SK-MEL-5 (cell line): ENCODE measurements at regions not wholly inside any gene's neighbourhood (a gene's known extent, or its start where the extent isn't known, plus 50 kb on each side); places are given as distances from the start of the nearest gene placed in this dataset.

ENCODE experiments used
- DNase-seq: peaks from one replicate; pipeline ENCODE4 v3.0.0-alpha.2; 2016; ENCODE audit warnings: low read depth, low spot score
- in situ Hi-C: cut with HindIII; loops from 2 replicates; pipeline ENCODE4 v1.10.0; 2016; ENCODE audit warnings: low sequenced_read_pairs, high pct_unique_total_duplicates, low pct_unique_long_range_greater_than_20kb

- in situ Hi-C loops = no loop called here
- DNase-seq = no peak
Observed at GRCh38 chr2:18912225-18912888, 323.0 kb upstream of the NT5C1B start.

GRCh38 chr2:18911416-18911815 lies 322.0 kb upstream of the NT5C1B start:
- in situ Hi-C loops = no loop called here
- no peak for DNase-seq

DNA sequence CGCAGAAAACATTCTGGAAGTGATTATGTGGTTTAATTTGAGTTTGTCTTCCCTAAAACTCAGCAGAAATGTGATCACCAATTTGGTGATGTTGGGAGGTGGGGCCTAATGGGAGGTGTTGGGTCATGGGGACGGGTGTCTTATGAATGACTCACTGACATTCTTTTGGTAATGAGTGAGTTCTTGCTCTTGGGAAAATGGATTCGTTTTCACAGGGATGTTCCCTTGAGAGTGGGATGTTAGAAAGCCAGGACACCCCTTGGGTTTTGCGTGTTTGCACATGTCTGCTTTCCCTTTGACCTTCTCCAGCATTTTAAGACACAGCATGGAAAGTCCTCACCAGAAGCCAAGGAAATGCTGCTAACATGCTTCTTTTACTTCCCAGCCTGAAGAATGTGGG lies 321.5 kb upstream of the NT5C1B start:
- in situ Hi-C loops = no loop called here
- no peak for DNase-seq

GRCh38 chr2:18907937-18908336 lies 318.6 kb upstream of the NT5C1B start:
- in situ Hi-C loops = no loop called here
- DNase-seq = no peak

GRCh38 chr2:18907508-18907907 lies 318.1 kb upstream of the NT5C1B start:
- DNase-seq = no peak
- in situ Hi-C loops = no loop called here

DNA sequence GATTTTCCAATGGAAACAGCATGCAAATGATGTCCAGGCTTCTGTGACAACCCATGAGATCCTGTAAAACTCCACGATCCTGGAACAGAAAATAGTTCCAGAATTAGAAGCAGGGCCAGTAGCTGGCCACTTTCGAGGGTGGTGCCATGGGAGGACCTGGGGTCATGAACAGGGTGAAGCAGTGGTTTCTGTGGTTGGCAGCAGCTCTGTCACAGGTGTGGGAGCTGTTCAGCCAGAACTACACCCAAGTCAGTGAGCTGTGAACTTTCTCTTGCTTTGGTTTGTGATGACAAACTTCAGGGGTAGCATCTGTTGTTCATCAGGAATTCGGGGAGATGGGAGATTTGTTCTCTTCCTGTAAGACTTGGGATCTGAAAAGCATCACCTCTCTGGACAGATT lies 314.4 kb upstream of the NT5C1B start:
- no peak for DNase-seq
- in situ Hi-C loops = no loop called here

- in situ Hi-C loops = no loop called here
Observed at GRCh38 chr2:18901242-18901641, 311.9 kb upstream of the NT5C1B start.

DNA sequence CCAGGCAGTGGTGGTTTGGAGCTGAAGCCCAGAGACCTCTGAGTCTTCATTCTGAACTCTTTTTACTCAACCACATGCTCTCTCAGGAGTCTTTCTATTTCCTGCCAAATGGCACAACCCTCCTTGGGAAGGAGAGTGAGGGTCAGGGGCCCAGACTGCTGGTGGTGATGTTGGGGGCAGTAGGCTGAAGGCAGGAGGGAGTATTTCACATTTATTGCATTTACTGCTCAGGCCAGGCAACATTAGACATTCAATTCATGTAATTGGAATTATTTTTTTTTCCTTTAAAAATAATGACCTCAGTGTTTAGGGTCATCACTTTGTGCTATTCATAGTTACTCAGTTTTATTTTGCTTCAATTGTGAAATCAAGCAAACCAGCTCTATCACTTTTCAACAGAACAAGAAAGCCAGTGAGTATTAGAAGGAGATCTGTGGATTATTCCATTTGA lies 311.3 kb upstream of the NT5C1B start:
- DNase-seq = no peak
- in situ Hi-C loops = no loop called here

More at GRCh38 chr2:18901242-18901641, 311.9 kb upstream of the NT5C1B start:
- no peak for DNase-seq

DNA sequence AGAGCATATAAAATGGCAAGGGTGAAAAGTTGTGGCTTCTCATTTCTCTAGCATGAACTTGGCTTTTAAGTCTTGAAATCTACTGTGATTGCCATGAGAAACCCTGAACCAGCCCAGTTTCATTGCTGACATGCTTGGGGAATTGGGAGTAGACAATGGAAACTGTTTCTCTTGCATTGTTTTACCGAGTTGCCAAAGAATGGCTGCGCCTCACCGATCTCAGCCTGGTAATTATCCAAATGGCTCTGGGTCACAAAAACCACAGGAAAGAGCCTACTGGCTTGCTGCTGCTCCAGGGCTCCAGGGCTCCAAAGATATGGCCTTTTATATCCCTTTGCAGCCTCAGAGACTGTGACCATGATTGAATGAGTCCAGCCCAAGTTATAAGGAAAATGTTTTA lies 310.4 kb upstream of the NT5C1B start:
- in situ Hi-C loops = no loop called here
- DNase-seq = no peak

DNA sequence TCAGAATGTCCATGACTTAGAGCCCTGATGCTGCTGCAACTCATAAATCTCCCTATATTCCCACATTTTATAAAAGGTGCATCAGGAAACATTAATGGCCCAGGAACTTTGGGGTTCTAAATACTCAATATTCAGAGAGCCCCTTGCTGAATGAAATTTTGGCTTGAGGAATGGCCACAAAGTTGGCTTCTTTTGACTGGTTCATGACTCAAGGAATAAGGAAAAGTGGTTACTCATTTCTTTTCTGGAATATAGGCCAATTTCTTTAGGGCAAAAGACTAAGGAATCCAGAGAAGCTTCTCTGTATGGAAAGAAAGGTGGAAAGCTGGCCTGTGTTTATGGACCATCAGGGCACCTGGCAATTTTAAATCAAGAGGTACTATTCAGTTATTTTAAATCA lies 308.9 kb upstream of the NT5C1B start:
- no peak for DNase-seq
- in situ Hi-C loops = no loop called here

DNA sequence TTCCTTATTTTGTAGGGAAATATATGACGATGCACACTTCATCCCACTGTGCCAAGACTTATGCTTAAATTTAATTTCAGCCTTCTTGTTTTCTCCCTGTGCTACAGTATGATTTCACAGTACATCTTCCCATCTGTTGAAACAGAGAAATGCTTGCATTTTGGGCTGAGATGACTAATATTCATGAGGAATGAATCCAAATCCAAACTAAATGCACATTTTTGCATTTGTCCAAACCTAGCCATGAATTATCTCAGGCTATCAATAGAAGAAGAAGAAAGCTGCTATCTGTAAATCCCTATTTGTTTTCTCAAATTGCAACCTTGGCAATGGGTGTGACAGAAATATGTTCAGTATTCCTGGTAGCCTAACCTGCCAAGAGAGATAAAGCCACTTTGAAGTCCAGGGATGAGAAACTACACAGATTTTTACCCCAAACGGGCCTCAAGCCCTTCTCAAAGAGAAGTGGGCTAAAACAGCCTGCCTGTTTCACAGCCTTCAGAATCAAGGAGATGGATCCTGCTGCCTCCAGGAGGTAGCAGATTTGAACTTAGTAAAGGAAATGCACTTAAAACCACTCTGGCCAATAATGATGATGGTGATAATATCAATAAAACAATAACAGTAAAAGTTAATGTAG lies 306.9 kb upstream of the NT5C1B start:
- no peak for DNase-seq
- in situ Hi-C loops = no loop called here

DNA sequence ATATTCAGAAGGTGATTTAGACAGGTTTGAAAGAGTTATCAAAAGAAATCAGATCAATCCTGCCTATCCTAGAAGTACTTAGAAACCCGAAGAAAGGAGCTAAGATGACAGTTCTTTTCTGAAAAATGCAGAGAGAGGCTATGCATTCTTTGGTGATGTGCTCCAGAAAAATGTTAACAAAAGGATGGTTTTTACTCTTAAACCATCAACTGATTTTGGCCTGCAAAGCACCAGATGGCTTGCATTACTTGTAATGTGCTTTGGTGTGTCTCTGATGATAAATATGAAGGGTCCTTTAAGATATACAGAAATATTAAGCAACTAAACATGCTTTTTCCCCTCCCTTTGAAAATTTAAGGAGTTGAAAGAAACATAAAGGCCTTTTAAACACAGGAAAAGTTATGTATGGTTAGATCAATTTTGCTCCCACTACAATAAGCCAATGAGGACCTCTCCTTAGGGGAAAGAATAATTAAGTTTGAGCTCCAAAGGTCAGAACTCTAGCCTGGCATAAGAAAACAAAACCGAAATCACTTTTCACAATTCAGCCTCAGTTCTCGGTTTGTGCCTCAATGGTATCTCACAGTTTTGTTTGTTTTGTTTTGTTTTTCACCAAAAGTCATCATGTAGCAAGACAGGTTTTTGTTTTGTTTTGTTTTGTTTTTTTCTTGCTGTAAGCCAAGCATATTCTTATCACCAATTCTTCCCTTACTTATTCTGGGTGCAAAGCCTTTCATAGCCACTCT lies 302.4 kb upstream of the NT5C1B start:
- in situ Hi-C loops = no loop called here
- DNase-seq = no peak

GRCh38 chr2:18889565-18890332 lies 300.4 kb upstream of the NT5C1B start:
- no peak for DNase-seq
- in situ Hi-C loops = no loop called here

- DNase-seq = no peak
- in situ Hi-C loops = no loop called here
Observed at GRCh38 chr2:18885457-18885856, 296.1 kb upstream of the NT5C1B start.

- in situ Hi-C loops = no loop called here
- peak; percentile 60 for DNase-seq
Observed at GRCh38 chr2:18883616-18884456, 294.5 kb upstream of the NT5C1B start.

DNA sequence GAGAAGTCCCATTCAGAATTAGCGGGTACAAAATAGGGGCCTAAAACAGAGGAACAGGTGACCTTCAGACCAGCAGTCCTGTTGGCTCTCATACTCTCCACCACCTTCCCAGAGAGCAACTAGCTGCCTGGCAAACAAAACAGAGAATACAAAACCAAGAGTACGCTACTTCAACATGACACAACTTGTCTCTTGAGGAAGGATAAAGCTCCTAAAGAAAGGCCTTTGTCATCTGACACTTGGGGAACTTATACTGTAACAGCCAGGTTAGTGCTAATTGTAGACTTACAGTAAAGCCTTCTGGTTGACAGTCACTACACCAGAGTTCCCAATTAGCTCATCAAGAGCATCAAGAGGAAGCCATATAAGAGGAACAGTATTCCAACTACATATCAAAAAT lies 282.1 kb upstream of the NT5C1B start:
- DNase-seq = no peak
- in situ Hi-C loops = no loop called here

- in situ Hi-C loops = no loop called here
- DNase-seq = no peak
Observed at GRCh38 chr2:18870307-18870706, 280.9 kb upstream of the NT5C1B start.
